ENCODE measurements at regions not wholly inside any gene's neighbourhood (a gene's known extent, or its start where the extent isn't known, plus 50 kb on each side); places are given as distances from the start of the nearest gene placed in this dataset.

- TF ChIP-seq POLR2AphosphoS5 (IDR thresholded peaks at IDR 0.05), result no peak
- no peak for TF ChIP-seq CTCF (IDR thresholded peaks at IDR 0.05)
- no peak for TF ChIP-seq POLR2A (IDR thresholded peaks at IDR 0.05)
Measured at GRCh38 chr13:26999499-26999898, 172.1 kb downstream of the USP12 start.

All from breast epithelium (tissue), 3 donors.